ENCODE measurements at regions not wholly inside any gene's neighbourhood (a gene's known extent, or its start where the extent isn't known, plus 50 kb on each side); places are given as distances from the start of the nearest gene placed in this dataset.

GRCh38 chr15:70488002-70488605 lies 275.3 kb downstream of the UACA start:
- peak; percentile 32 to 54 for DNase-seq

GRCh38 chr15:70487387-70487740 lies 276.0 kb downstream of the UACA start:
- DNase-seq = no peak

- no peak for DNase-seq
Measured at GRCh38 chr15:70486451-70487386, 276.6 kb downstream of the UACA start.

GRCh38 chr15:70486012-70486411 lies 277.3 kb downstream of the UACA start:
- no peak for DNase-seq

- no peak for DNase-seq
Measured at GRCh38 chr15:70484993-70485392, 278.4 kb downstream of the UACA start.

- DNase-seq = no peak
Measured at GRCh38 chr15:70483513-70483912, 279.8 kb downstream of the UACA start.

GRCh38 chr15:70480196-70480856 lies 283.0 kb downstream of the UACA start:
- DNase-seq = no peak

GRCh38 chr15:70479785-70480184 lies 283.6 kb downstream of the UACA start:
- no peak for DNase-seq

- DNase-seq = no peak
Measured at GRCh38 chr15:70479056-70479455, 284.3 kb downstream of the UACA start.

- DNase-seq = no peak
Measured at GRCh38 chr15:70478251-70478990, 284.9 kb downstream of the UACA start.

- no peak for DNase-seq
Measured at GRCh38 chr15:70477750-70478250, 285.6 kb downstream of the UACA start.

- no peak for DNase-seq
Measured at GRCh38 chr15:70476441-70476840, 286.9 kb downstream of the UACA start.

GRCh38 chr15:70475921-70476320 lies 287.4 kb downstream of the UACA start:
- no peak for DNase-seq

- no peak for DNase-seq
Measured at GRCh38 chr15:70475407-70475781, 288.0 kb downstream of the UACA start.

- DNase-seq = no peak
Measured at GRCh38 chr15:70474471-70475406, 288.6 kb downstream of the UACA start.

- no peak for DNase-seq
Measured at GRCh38 chr15:70473581-70474370, 289.6 kb downstream of the UACA start.

GRCh38 chr15:70471517-70471916 lies 291.8 kb downstream of the UACA start:
- no peak for DNase-seq

- no peak for DNase-seq
Measured at GRCh38 chr15:70470556-70471191, 292.7 kb downstream of the UACA start.

- DNase-seq = no peak
Measured at GRCh38 chr15:70469651-70470555, 293.5 kb downstream of the UACA start.
